H54 (cell line): ENCODE measurements at regions not wholly inside any gene's neighbourhood (a gene's known extent, or its start where the extent isn't known, plus 50 kb on each side); places are given as distances from the start of the nearest gene placed in this dataset.

Source experiments
- DNase-seq: peaks from one replicate; pipeline ENCODE4 v3.0.0; 2011; ENCODE audit warnings: low spot score, mixed read lengths; ENCODE audit not compliant: insufficient read length
- FAIRE-seq: peaks from 3 replicates; lab custom pipeline; 2011; peaks lifted over from hg19 to GRCh38; lab: Jason Lieb, UNC
- POLR2A ChIP-seq: IDR thresholded peaks from 2 replicates; pipeline ENCODE4 v1.6.1; 2011; ENCODE audit warnings: low read depth, mild to moderate bottlenecking, low read length

DNA sequence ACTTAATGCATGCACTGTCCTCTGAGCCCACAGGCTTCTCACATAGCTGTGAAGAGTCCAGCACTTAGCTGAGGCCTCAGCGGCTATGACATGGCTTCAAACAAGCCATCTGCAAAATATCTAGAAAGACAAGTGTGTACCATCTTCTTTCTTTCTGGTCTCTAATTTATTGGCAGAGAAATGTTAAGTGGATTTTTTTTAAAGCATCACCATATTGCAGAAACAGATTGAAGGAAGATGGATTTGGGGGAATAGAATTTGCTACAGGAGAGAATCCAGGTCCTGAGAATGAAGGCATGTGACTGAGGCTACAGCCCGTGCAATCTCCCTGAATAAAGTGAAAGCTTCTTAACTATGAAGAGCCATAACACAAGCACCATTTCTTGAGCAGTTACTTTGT is 567.3 kb downstream of the PDCD6IP start:
- DNase-seq = no peak
- no peak for TF ChIP-seq POLR2A
- no peak for FAIRE-seq

GRCh38 chr3:34367521-34367920 is 569.1 kb downstream of the PDCD6IP start:
- DNase-seq (no peak), FAIRE-seq (no peak)

DNA sequence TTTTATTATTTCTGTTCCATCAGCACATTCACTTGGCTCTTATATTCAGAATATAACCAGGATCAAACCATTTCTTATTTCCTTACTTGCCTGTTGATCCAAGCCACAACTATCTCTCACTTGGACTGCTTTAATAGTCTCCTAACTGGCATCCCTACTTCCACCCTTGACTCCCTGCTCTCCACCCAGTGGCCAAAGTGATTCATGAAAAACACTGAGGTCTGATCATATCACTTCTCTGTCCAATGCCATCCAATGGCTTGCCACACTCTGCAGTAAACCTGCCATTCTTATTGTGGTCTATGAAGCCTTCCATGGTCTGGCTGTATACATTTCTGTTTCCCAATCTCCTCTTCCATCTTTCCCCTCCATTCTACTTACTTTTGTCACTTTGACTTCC is 576.1 kb downstream of the PDCD6IP start:
- DNase-seq = no peak

More at GRCh38 chr3:34367521-34367920, 569.1 kb downstream of the PDCD6IP start:
- no peak for TF ChIP-seq POLR2A

DNA sequence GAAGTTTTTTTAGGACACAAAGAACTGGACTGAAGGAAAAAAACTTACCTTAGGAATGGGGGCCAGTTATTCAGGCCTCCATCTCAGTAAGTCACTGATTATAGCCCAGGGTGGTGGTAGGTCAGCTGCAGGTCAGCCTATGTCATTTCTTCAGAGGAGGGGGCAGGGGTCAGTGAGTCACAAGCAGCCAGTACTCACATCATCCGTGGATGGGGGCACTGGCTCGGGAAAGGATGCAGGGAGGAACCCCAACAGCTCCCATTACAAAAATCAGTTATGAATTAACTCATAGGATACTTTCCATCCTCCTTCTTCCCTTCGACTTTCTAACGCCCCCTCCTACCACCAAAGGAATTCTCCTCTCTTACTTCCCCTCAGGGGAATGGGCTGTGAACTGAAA is 578.3 kb downstream of the PDCD6IP start:
- FAIRE-seq (no peak), DNase-seq (no peak)
- TF ChIP-seq POLR2A = no peak

More for the DNA sequence above, 576.1 kb downstream of the PDCD6IP start:
- no peak for FAIRE-seq
- no peak for TF ChIP-seq POLR2A

DNA sequence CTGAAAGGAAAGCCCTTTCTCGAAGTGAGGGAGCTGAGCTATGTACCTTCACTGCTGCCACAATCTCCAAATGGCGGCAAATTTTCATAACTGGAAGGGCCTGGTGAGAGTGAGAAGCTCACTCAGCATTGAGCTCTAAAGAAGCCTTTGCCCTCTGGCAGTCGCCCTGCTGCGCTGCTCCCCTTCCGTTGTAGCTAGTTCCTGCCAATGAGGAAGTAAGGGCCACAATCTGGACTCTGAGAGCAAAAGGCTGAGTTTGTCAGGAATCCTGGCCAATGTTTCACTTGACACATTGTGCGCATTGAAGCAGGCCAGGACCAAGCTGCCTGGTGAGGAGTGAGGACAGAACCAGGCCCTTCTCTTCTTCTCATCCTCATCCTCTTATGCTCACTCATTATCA is 579.5 kb downstream of the PDCD6IP start:
- DNase-seq = no peak
- no peak for TF ChIP-seq POLR2A
- FAIRE-seq = no peak

GRCh38 chr3:34381243-34381642 is 582.8 kb downstream of the PDCD6IP start:
- FAIRE-seq = no peak
- TF ChIP-seq POLR2A = no peak
- no peak for DNase-seq

DNA sequence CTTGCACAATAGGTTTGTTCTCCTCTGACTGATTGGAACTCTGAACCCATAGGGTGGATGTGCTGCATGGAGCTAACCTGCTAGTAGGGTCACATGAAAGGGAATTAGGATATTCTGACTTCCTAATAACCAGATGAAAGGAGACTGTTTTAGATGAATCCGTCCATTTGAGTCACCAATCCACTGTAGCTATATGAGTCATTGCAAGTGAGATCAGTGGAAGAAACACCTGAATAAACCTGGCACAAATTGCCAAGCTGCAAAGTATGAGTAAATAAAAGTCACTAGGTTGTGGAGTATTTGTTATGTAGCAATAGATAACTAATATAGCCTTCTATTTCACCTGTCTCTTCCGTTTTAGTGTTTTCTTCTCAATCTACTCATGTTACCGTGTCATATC is 584.4 kb downstream of the PDCD6IP start:
- TF ChIP-seq POLR2A = no peak
- FAIRE-seq = no peak
- DNase-seq = no peak

- no peak for TF ChIP-seq POLR2A
- DNase-seq (no peak), FAIRE-seq (no peak)
Observed at GRCh38 chr3:34386309-34386708, 587.9 kb downstream of the PDCD6IP start.

- DNase-seq = no peak
- FAIRE-seq = no peak
- no peak for TF ChIP-seq POLR2A
Observed at GRCh38 chr3:34387826-34388564, 589.6 kb downstream of the PDCD6IP start.

DNA sequence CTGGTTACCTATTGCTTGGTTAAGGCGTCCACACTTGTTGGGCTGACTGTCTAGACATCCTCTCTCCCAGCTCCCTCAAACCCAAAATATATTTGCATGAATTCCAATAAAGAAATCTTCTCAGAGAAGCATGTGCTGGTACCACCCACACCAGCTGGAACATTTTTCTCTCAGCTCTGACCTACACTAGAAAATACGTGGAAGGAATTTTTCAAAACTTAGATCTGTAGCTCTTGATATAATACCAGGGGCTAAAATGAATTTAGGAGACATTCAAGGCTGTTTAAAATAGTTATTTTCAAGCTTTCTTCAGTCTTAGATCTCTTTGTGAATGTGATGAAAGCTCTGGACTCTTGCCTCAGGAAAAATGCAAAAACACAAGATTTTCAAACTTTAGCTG is 590.4 kb downstream of the PDCD6IP start:
- DNase-seq = no peak
- no peak for TF ChIP-seq POLR2A

DNA sequence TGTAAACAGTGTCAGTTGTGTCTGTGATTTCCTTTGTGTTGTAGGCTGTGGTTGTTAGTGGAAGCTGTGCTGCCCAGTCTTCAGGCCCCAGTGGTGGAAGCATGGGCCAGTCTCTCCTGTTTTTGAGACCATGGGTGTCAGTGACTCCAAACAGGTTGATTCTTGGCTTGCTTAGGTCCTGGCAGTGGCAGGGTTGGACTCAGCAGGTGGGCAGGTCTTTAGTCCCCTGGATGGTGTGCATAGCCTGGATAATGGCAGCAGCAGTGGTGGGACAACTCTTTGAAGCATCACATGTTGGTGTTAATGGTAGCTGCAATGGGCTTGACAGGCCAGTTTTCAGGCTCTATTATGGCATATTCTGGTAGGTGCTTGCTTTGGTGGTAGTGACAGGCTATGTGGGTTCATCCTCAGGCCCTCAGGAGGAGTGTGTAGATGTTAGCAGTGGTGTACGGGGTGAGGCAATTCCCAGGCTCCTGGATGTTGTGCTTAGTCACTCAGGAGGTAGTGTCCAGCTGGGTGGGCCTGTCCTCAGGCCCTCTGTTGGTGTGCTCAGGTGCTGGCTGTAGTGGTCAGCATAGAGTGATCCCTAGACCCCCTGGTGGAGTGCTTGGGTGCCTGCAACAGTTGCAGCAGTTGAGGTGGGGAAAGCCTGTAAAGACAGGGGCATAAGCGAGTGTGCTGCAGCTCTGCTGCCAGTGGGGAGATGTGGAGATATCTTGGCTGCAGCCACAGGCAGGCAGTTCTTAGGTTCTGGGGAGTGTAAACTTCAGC is 596.7 kb downstream of the PDCD6IP start:
- no peak for TF ChIP-seq POLR2A
- DNase-seq (no peak), FAIRE-seq (no peak)

More for the DNA sequence above, 590.4 kb downstream of the PDCD6IP start:
- FAIRE-seq = no peak

DNA sequence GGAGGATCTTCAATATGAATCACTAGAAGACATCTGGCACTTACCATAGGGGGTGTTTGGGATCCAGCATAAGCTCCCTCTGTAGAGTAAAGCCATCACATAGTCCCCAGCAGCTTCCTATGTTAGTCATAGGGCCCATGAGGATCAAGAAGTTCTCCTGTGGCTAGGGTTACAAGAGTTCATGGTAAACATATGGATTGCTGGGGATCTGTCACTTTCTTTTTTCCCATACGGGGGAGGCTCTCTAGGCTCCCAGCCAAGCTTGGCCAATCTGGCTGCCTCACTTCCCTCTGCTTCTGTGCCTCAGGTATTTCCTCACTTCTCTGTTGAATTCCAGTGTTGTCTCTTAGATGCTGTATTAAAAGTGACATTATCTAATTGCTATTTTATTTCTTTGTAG is 597.9 kb downstream of the PDCD6IP start:
- FAIRE-seq = no peak
- DNase-seq = no peak
- TF ChIP-seq POLR2A = no peak

DNA sequence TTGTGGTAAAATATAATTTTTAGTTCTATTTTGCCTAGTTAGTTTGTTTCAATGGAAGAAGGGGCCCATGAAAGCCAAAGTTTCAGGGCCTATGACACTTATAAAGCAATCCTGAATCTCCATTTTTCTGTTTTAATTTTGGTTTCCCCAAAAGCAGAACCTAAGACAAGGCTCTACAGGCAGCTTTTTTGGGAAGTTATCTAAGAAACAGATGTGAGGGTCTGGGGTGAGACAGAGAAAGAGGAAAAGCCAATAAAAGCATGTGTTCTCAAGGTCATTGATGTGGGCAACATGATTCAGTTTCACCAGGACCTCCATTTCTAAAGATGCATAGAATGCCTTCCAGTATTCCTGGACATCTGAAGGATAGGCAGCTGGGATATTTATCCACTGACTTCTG is 598.5 kb downstream of the PDCD6IP start:
- no peak for TF ChIP-seq POLR2A
- DNase-seq (no peak), FAIRE-seq (no peak)

DNA sequence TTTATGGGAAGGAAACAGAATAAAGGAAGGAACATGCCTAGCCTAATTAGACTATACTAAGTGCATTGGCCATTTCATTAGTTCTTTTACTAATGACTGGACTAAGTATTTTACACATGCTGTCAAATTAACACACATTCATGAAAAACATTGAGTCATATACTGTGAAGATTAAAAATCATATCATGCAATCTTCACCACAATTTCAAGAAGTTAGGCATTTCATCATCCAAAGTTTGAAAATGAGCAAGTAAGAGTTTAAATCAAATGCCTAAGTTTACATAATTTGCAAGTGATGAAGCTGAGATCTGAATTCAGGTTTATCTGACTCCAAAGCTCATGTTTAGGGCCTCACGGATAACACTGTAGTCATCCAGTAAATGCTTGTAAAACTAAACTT is 601.0 kb downstream of the PDCD6IP start:
- FAIRE-seq = no peak
- no peak for DNase-seq
- TF ChIP-seq POLR2A = no peak
